Mesendoderm (in vitro differentiated cells): ENCODE measurements at regions not wholly inside any gene's neighbourhood (a gene's known extent, or its start where the extent isn't known, plus 50 kb on each side); places are given as distances from the start of the nearest gene placed in this dataset.

Source experiments
- DNase-seq: peaks from one replicate; pipeline ENCODE4 v3.0.0; 2013
- H2AK5ac ChIP-seq: 2 replicates; pipeline ENCODE4 v1.6.1; 2013; ENCODE audit warnings: low read length, inconsistent platforms
- H2BK120ac ChIP-seq: 2 replicates; pipeline ENCODE4 v1.6.1; 2013; ENCODE audit warnings: low read depth, mild to moderate bottlenecking, low read length, moderate library complexity, mixed read lengths
- H2BK15ac ChIP-seq: replicated peaks from 2 replicates; pipeline ENCODE4 v1.6.1; 2013; ENCODE audit warnings: low read depth, mild to moderate bottlenecking, moderate library complexity
- H2BK5ac ChIP-seq: 2 replicates; pipeline ENCODE4 v1.6.1; 2013; ENCODE audit warnings: low read length, inconsistent platforms
- H3K18ac ChIP-seq: 2 replicates; pipeline ENCODE4 v1.6.1; 2013; ENCODE audit warnings: mild to moderate bottlenecking, low read length, mixed read lengths
- H3K23ac ChIP-seq: one replicate; pipeline ENCODE4 v1.6.1; 2013; ENCODE audit warnings: low read length
- H3K27ac ChIP-seq: 2 replicates; pipeline ENCODE4 v1.5.1; 2013; ENCODE audit warnings: low read depth, mild to moderate bottlenecking, inconsistent platforms, low read length, moderate library complexity
- H3K27me3 ChIP-seq: 2 replicates; pipeline ENCODE4 v1.6.1; 2013; ENCODE audit warnings: low read length, control low read depth, mild to moderate bottlenecking, inconsistent platforms; ENCODE audit not compliant: insufficient read depth, poor library complexity
- H3K36me3 ChIP-seq: 2 replicates; pipeline ENCODE4 v1.6.1; 2013; ENCODE audit warnings: low read length, inconsistent platforms; ENCODE audit not compliant: control insufficient read depth, insufficient read depth
- H3K4ac ChIP-seq: one replicate; pipeline ENCODE4 v1.6.1; 2013; ENCODE audit warnings: low read depth, mild to moderate bottlenecking, low read length, moderate library complexity
- H3K4me1 ChIP-seq: 2 replicates; pipeline ENCODE4 v1.6.1; 2013; ENCODE audit warnings: low read depth, low read length, inconsistent platforms; ENCODE audit not compliant: control insufficient read depth
- H3K4me2 ChIP-seq: 2 replicates; pipeline ENCODE4 v1.6.1; 2013; ENCODE audit warnings: low read length
- H3K4me3 ChIP-seq: 2 replicates; pipeline ENCODE4 v1.5.1; 2013; ENCODE audit warnings: mild to moderate bottlenecking, low read length
- H3K56ac ChIP-seq: one replicate; pipeline ENCODE4 v1.6.1; 2013; ENCODE audit warnings: low read length
- H3K79me1 ChIP-seq: 2 replicates; pipeline ENCODE4 v1.6.1; 2013; ENCODE audit warnings: low read length, inconsistent platforms
- H3K79me2 ChIP-seq: 2 replicates; pipeline ENCODE4 v1.6.1; 2013; ENCODE audit warnings: mild to moderate bottlenecking, low read length; ENCODE audit not compliant: control insufficient read depth, insufficient read depth
- H3K9ac ChIP-seq: 2 replicates; pipeline ENCODE4 v1.6.1; 2013; ENCODE audit warnings: low read length, inconsistent platforms
- H4K5ac ChIP-seq: one replicate; pipeline ENCODE4 v1.6.1; 2013; ENCODE audit warnings: low read length
- H4K8ac ChIP-seq: one replicate; pipeline ENCODE4 v1.6.1; 2013; ENCODE audit warnings: low read depth, mild to moderate bottlenecking, control low read depth, low read length, moderate library complexity
- WGBS: extraction: QIAGEN DNeasy Blood & Tissue Kit; methylation state at CpG from one replicate; pipeline ENCODE4 v1.1.7; 2013; ENCODE audit warnings: low lambda C conversion rate, missing lambda C conversion rate; ENCODE audit not compliant: insufficient coverage; ENCODE audit errors: extremely low coverage; 5-methylcytosine and 5-hydroxymethylcytosine counted together

DNA sequence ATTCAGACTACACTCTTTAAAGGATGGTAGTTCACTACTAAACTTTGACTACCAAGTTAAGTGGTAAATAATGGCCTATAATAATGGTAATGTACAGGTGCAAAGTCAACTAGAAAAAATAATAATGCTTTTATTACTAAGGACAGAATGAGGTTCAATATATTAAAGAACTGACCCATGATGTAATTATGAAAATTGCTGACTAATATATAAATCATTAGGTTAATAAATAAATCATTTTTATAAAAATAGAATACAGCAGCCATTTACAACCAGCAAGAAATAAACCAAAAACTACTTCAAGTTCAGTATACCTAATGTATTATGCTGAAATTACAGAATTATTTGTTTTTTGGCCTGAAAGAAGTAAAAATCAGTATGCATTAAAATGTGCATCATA is 577.2 kb downstream of the PPARGC1A start:
- H3K27ac ChIP-seq = no peak overlapping the region
- H2BK120ac ChIP-seq = no peak overlapping the region
- no peaks in the 10 kb centered on the region for H3K79me1 ChIP-seq
- H3K27me3 ChIP-seq = no peaks in the 10 kb centered on the region
- no peaks in the 10 kb centered on the region for H3K4me1 ChIP-seq
- H3K23ac ChIP-seq = no peak overlapping the region
- no peak overlapping the region for H2BK5ac ChIP-seq
- H4K8ac ChIP-seq = no peak overlapping the region
- DNase-seq = no peak
- H3K4me2 ChIP-seq = no peak overlapping the region
- H3K4me3 ChIP-seq = no peak overlapping the region
- H4K5ac ChIP-seq = no peak overlapping the region
- H2AK5ac ChIP-seq = no peak overlapping the region
- no peak overlapping the region for H3K56ac ChIP-seq
- no peak overlapping the region for H3K18ac ChIP-seq
- H2BK15ac ChIP-seq = no peak overlapping the region
- H3K4ac ChIP-seq = no peak overlapping the region
- no peaks in the 10 kb centered on the region for H3K79me2 ChIP-seq
- H3K9ac ChIP-seq = no peak overlapping the region
- no peaks in the 10 kb centered on the region for H3K36me3 ChIP-seq

DNA sequence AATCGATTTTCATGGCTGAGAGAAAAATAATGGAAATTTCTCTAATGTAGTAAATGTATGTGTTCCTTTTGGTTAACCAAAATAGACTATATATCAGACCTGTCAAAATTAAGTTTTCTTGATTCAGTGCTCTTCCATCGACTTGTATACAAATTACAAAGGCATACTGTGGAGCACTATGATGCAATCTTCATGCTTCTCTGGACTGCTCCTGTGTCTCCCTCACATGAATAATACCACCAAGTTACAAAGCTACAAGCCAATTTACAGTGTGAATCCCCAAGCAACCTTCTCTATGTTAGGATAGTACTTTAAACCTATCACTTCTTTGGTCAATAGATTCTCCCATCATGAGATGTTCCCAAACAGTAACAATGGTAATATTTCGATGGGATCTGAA is 577.9 kb downstream of the PPARGC1A start:
- Histone ChIP-seq H2BK15ac (no peak overlapping the region), H2BK5ac (no peak overlapping the region), H3K27ac (no peak overlapping the region), H3K23ac (no peak overlapping the region), H3K79me2 (no peaks in the 10 kb centered on the region), H3K4ac (no peak overlapping the region), H4K5ac (no peak overlapping the region), H4K8ac (no peak overlapping the region), H3K36me3 (no peaks in the 10 kb centered on the region), H2AK5ac (no peak overlapping the region), H3K9ac (no peak overlapping the region), H3K56ac (no peak overlapping the region), H2BK120ac (no peak overlapping the region), H3K18ac (no peak overlapping the region), H3K4me2 (no peak overlapping the region), H3K4me3 (no peak overlapping the region), H3K79me1 (no peaks in the 10 kb centered on the region), H3K4me1 (no peaks in the 10 kb centered on the region), H3K27me3 (no peaks in the 10 kb centered on the region)
- no peak for DNase-seq
- WGBS = no CpG with 5 or more reads among the region's 3 CpGs

- Histone ChIP-seq H3K4me3 (no peak overlapping the region), H3K36me3 (no peaks in the 10 kb centered on the region), H3K56ac (no peak overlapping the region), H3K23ac (no peak overlapping the region), H3K79me1 (no peaks in the 10 kb centered on the region), H2BK5ac (no peak overlapping the region), H3K79me2 (no peaks in the 10 kb centered on the region), H4K8ac (no peak overlapping the region), H2BK120ac (no peak overlapping the region), H3K27ac (no peak overlapping the region), H3K9ac (no peak overlapping the region), H3K4me1 (no peaks in the 10 kb centered on the region), H3K4me2 (no peak overlapping the region), H3K27me3 (no peaks in the 10 kb centered on the region), H2BK15ac (no peak overlapping the region), H2AK5ac (no peak overlapping the region), H3K4ac (no peak overlapping the region), H3K18ac (peak overlapping the region; percentile 18), H4K5ac (no peak overlapping the region)
- no CpG with 5 or more reads among the region's 1 CpG for WGBS
- DNase-seq = no peak
These were observed 584.8 kb downstream of the PPARGC1A start for GRCh38 chr4:23305026-23305425.

GRCh38 chr4:23298371-23298770 is 591.5 kb downstream of the PPARGC1A start:
- Histone ChIP-seq H3K4ac (no peak overlapping the region), H3K4me1 (no peaks in the 10 kb centered on the region), H2BK120ac (no peak overlapping the region), H3K18ac (no peak overlapping the region), H2BK5ac (no peak overlapping the region), H3K4me3 (no peak overlapping the region), H3K56ac (no peak overlapping the region), H3K27me3 (no peaks in the 10 kb centered on the region), H3K9ac (no peak overlapping the region), H4K5ac (no peak overlapping the region), H3K27ac (no peak overlapping the region), H3K23ac (no peak overlapping the region), H2BK15ac (no peak overlapping the region), H4K8ac (no peak overlapping the region), H3K79me1 (no peaks in the 10 kb centered on the region), H3K79me2 (no peaks in the 10 kb centered on the region), H3K4me2 (no peak overlapping the region), H3K36me3 (no peaks in the 10 kb centered on the region), H2AK5ac (no peak overlapping the region)
- no peak for DNase-seq
- WGBS = no CpG with 5 or more reads among the region's 1 CpG

DNA sequence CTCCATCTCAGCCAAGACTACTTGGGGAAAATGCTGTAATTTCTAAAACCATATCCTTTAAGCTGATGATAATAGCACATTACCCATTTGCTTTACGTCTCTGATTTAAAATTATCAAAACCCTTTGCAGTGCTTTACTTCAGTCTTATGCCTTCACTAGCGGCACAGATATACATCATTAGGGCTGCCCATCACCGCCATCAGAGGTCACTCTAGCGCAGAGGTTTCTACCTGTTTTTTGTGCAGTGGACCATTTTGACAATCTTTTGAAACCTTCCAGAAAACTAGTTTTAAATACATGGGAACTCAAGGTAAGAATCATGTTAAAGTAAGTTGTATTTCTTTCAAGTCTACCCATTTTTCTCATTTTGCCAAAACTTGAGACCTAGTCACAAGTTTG is 592.5 kb downstream of the PPARGC1A start:
- H3K36me3 ChIP-seq = no peaks in the 10 kb centered on the region
- H2AK5ac ChIP-seq = no peak overlapping the region
- H3K56ac ChIP-seq = no peak overlapping the region
- no peaks in the 10 kb centered on the region for H3K27me3 ChIP-seq
- no peak overlapping the region for H2BK5ac ChIP-seq
- H3K79me1 ChIP-seq = no peaks in the 10 kb centered on the region
- no peak overlapping the region for H3K4me3 ChIP-seq
- no peak overlapping the region for H4K8ac ChIP-seq
- H3K23ac ChIP-seq = no peak overlapping the region
- no peak overlapping the region for H3K4ac ChIP-seq
- H3K9ac ChIP-seq = no peak overlapping the region
- H2BK120ac ChIP-seq = no peak overlapping the region
- no peak overlapping the region for H2BK15ac ChIP-seq
- DNase-seq = peak; percentile 10
- no peak overlapping the region for H3K18ac ChIP-seq
- no peak overlapping the region for H4K5ac ChIP-seq
- H3K4me2 ChIP-seq = no peak overlapping the region
- H3K4me1 ChIP-seq = no peaks in the 10 kb centered on the region
- no peak overlapping the region for H3K27ac ChIP-seq
- H3K79me2 ChIP-seq = no peaks in the 10 kb centered on the region
- no CpG with 5 or more reads among the region's 4 CpGs for WGBS

GRCh38 chr4:23291139-23291538 is 598.4 kb downstream of the GBA3 start:
- Histone ChIP-seq H3K79me1 (no peaks in the 10 kb centered on the region), H3K56ac (no peak overlapping the region), H3K23ac (no peak overlapping the region), H3K18ac (no peak overlapping the region), H3K79me2 (no peaks in the 10 kb centered on the region), H3K4me3 (no peak overlapping the region), H2BK120ac (no peak overlapping the region), H3K27ac (no peak overlapping the region), H3K27me3 (no peaks in the 10 kb centered on the region), H3K9ac (no peak overlapping the region), H3K4me1 (no peaks in the 10 kb centered on the region), H3K36me3 (no peaks in the 10 kb centered on the region), H2BK15ac (no peak overlapping the region), H4K8ac (no peak overlapping the region), H2BK5ac (no peak overlapping the region), H3K4ac (no peak overlapping the region), H3K4me2 (no peak overlapping the region), H2AK5ac (no peak overlapping the region), H4K5ac (no peak overlapping the region)
- no peak for DNase-seq
- no CpG with 5 or more reads among the region's 2 CpGs for WGBS
